ENCODE measurements at regions not wholly inside any gene's neighbourhood (a gene's known extent, or its start where the extent isn't known, plus 50 kb on each side); places are given as distances from the start of the nearest gene placed in this dataset.

DNA sequence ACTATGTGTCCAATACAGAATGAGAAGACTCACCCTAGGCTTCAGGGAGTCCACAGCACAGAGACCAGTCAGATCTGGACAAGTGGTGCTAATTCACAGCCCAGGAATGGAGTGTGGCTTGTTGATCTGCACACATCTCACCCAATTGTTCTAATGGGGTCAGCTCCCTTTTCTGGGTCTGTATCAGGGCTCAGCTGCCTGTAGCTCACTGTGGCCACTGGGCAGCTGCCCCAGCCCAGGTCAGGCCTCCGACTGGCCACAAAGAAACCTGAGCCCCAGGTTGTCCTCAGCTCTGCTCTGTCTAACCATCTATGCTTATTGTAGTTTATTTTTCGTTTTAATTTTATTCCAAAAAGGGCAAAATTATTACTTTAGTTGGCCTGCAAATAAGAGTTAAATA, 202.3 kb upstream of the RAB6C start:
- TF ChIP-seq, protein P1, sequence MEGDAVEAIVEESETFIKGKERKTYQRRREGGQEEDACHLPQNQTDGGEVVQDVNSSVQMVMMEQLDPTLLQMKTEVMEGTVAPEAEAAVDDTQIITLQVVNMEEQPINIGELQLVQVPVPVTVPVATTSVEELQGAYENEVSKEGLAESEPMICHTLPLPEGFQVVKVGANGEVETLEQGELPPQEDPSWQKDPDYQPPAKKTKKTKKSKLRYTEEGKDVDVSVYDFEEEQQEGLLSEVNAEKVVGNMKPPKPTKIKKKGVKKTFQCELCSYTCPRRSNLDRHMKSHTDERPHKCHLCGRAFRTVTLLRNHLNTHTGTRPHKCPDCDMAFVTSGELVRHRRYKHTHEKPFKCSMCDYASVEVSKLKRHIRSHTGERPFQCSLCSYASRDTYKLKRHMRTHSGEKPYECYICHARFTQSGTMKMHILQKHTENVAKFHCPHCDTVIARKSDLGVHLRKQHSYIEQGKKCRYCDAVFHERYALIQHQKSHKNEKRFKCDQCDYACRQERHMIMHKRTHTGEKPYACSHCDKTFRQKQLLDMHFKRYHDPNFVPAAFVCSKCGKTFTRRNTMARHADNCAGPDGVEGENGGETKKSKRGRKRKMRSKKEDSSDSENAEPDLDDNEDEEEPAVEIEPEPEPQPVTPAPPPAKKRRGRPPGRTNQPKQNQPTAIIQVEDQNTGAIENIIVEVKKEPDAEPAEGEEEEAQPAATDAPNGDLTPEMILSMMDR (IDR thresholded peaks at IDR 0.05) = no peak
- no peak for TF ChIP-seq POLR2A (IDR thresholded peaks at IDR 0.05)

Data from testis (tissue), 2 donors.